Large intestine (tissue), 3 donors: ENCODE measurements at regions not wholly inside any gene's neighbourhood (a gene's known extent, or its start where the extent isn't known, plus 50 kb on each side); places are given as distances from the start of the nearest gene placed in this dataset.

Source experiments
- DNase-seq, 2 donors: peaks; one replicate each; pipeline versions ENCODE4 v3.0.0 to v3.0.0-alpha.2; 2013
- H3K27ac ChIP-seq: one replicate; pipeline ENCODE4 v1.5.1; 2013; ENCODE audit warnings: low read length
- H3K27me3 ChIP-seq: 2 replicates; pipeline ENCODE4 v1.6.1; 2013; ENCODE audit warnings: low read length; ENCODE audit not compliant: control insufficient read depth, insufficient read depth
- H3K36me3 ChIP-seq: 2 replicates; pipeline ENCODE4 v1.6.1; 2013; ENCODE audit warnings: low read length; ENCODE audit not compliant: control insufficient read depth, insufficient read depth
- H3K4me1 ChIP-seq: one replicate; pipeline ENCODE4 v1.6.1; 2013; ENCODE audit warnings: low read length; ENCODE audit not compliant: control insufficient read depth, insufficient read depth
- H3K4me3 ChIP-seq: one replicate; pipeline ENCODE4 v1.5.1; 2013; ENCODE audit warnings: low read length
- H3K9me3 ChIP-seq: one replicate; pipeline ENCODE4 v1.6.1; 2013; ENCODE audit warnings: mild to moderate bottlenecking, low read depth, low read length, moderate library complexity; ENCODE audit not compliant: control insufficient read depth
- WGBS: methylation state at CpG from one replicate; pipeline ENCODE4 v1.1.5; 2013; ENCODE audit warnings: low lambda C conversion rate; ENCODE audit not compliant: insufficient coverage; 5-methylcytosine and 5-hydroxymethylcytosine counted together

DNA sequence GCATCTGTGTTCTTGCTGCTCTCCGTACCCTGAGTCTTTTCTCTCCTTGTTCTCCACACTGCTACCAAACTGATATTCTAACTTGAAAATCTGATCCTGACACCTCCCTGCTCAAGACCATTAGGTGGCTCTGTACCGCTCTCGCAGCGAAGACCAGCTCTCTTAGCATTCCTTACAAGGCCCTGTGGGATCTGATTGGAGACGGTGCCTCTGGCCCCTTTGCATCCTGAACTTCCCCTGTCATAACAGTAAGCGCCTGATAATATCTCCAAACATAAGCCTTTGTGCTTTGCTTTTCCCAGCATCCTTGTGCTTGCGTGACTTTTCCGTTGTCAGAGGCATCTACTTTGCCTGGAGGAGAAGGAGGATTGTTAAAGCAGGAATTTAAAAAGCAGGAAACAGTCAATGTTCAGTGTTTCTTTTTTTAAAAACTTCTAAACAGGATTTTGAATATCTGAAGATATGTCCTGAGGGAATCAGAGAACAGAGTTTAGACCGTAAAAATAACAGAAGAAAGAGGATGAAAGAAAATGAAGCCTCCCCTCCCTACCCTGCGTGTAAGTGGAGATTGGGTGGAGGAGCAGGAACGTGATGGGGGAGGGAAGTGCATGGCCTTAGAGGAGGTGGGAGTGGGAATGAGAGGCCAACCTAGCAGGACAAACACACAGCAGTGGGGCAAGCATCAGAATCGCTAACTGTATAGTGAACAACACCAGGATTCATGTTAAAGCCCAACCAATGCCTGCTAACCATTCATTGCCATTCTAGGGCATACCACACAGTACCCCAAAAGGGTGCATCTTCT lies 89.2 kb upstream of the STMND1 start:
- WGBS: 38% methylated on average over 4 of the region's 12 CpGs
- Histone ChIP-seq H3K36me3 (no peaks in the 10 kb centered on the region), H3K4me1 (no peaks in the 10 kb centered on the region), H3K9me3 (peaks cover 7% of the 10 kb centered on the region), H3K27ac (peak overlapping the region; percentile 51), H3K4me3 (no peak overlapping the region), H3K27me3 (peaks cover 5% of the 10 kb centered on the region)
- peak in 1 of 2 donors; percentile 35 for DNase-seq

DNA sequence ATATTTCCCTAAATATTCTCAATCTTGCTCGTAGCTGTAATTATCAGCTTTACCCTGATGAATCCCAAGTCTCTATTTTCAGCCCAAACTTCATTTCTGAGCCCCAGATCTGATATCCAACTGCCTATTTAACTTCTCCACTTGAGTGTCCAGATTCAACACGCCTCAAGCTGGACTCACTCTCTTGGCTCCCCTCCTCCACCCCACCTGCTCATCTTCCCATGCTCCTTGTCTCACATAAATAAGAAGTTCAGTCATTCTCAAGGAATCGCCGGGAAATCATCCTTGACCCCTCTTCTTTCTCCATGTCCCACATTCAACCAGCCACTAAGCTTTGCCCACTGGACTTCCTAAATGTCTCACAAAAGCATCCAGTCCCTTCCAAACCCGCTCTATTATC lies 89.9 kb upstream of the STMND1 start:
- Histone ChIP-seq H3K36me3 (no peaks in the 10 kb centered on the region), H3K9me3 (peaks cover 7% of the 10 kb centered on the region), H3K4me1 (no peaks in the 10 kb centered on the region), H3K27ac (no peak overlapping the region), H3K4me3 (no peak overlapping the region), H3K27me3 (peaks cover 5% of the 10 kb centered on the region)
- 96% methylated on average over 5 of the region's 5 CpGs for WGBS
- no peak for DNase-seq

DNA sequence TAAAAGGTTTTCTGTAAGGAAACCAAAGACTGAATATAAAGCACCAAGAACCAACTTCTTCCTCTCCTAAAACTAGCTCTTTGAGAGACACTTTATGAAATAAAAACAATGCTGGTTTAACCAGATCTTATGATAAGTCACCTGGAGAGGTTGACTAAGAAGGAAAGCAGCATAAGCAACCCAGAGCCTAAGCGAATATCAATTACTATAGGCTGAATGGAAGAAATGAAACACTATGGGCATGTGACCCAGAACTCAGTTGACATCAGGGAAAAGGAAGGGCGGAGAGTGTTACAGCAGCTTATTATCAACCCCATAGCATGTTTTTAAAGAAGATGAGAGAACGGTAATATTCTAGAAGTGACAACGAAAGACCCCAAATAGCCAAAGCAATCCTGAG lies 94.1 kb upstream of the STMND1 start:
- Histone ChIP-seq H3K9me3 (no peaks in the 10 kb centered on the region), H3K4me3 (no peak overlapping the region), H3K27ac (no peak overlapping the region), H3K27me3 (peaks cover under 1% of the 10 kb centered on the region), H3K4me1 (no peaks in the 10 kb centered on the region), H3K36me3 (no peaks in the 10 kb centered on the region)
- WGBS: 90% methylated on average over 2 of the region's 4 CpGs
- DNase-seq: no peak

DNA sequence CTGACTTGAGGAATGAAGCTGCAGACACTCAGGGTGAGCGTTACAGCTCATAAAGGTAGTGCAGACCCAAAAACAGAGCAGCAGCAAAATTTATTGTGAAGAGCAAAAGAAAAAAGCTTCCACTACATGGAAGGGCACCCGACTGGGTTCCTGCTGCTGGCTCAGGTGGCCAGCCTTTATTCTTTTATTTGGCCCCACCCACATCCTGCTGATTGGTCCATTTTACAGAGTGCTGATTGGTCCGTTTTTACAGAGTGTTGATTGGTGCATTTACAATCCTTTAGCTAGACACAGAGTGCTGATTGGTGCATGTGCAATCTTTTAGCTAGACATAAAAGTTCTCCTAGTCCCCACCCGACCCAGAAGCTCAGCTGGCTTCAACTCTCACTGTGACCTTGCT lies 95.3 kb upstream of the STMND1 start:
- no peak for DNase-seq
- 67% methylated on average over 1 of the region's 4 CpGs for WGBS
- H3K27me3 ChIP-seq: no peaks in the 10 kb centered on the region
- no peaks in the 10 kb centered on the region for H3K36me3 ChIP-seq
- H3K27ac ChIP-seq: no peak overlapping the region
- no peaks in the 10 kb centered on the region for H3K4me1 ChIP-seq
- H3K4me3 ChIP-seq: no peak overlapping the region
- no peaks in the 10 kb centered on the region for H3K9me3 ChIP-seq

DNA sequence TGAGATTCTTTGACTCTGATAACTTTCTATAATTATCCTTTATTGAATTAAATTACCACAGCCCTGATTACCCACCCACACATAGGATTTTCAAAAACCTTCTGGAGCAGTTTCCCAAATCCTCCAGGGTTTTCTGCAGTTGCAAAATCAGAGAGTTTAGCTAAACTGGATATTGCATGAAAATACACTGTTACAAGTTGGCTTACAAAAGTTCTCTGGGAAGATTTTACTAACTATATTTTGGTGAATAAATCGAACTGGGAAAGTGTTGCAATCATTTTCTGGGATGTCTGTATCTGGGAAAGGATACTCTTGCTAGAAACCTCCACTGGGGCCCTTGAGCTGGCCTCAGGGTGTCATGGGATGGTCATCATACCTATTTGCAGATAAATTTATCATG lies 97.6 kb upstream of the STMND1 start:
- Histone ChIP-seq H3K4me1 (no peaks in the 10 kb centered on the region), H3K9me3 (no peaks in the 10 kb centered on the region), H3K27me3 (no peaks in the 10 kb centered on the region), H3K4me3 (no peak overlapping the region), H3K36me3 (no peaks in the 10 kb centered on the region), H3K27ac (no peak overlapping the region)
- no peak for DNase-seq
- WGBS: no CpG with 5 or more reads among the region's 1 CpG

DNA sequence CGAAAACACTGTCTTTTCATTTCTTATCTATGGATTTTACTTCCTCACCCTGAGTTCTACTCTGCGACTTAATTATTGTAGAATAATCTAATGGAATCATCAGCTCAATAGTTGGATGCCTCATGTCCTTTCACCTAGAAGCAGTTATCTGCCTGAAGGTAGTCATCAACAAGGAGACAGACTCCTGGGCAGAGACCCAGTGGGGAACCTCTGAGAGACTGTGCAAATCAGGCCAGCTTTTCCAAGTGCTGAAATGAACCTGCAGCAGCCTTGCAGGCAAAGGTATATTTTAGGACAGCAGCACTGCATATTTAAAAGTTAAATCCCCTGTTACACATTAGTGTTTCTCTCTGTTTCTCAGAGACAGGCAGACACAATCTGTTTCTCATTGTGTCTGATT lies 99.7 kb upstream of the STMND1 start:
- Histone ChIP-seq H3K4me1 (no peaks in the 10 kb centered on the region), H3K27me3 (peaks cover 2% of the 10 kb centered on the region), H3K9me3 (no peaks in the 10 kb centered on the region), H3K36me3 (no peaks in the 10 kb centered on the region), H3K4me3 (no peak overlapping the region), H3K27ac (no peak overlapping the region)
- no CpG with 5 or more reads among the region's 2 CpGs for WGBS
- DNase-seq: no peak

DNA sequence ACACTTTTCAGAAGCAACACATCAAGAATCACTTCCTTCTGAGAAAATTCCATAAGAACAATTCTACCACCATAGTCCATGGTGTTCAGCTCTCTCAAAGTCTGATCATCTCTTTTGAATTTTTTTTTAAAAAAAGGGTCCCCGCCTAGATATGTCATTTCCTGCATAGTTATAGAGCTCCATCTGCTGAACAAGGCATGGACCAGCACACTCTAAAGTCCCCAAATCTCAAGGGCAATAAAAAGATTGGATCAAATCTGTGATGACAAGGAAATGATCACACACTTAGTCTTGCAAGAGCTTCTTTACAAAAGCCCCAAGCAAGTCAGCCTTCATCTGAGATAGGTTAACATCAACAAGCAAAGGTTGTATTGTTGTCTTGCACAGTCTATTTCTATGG lies 100.7 kb upstream of the STMND1 start:
- peaks cover 4% of the 10 kb centered on the region for H3K27me3 ChIP-seq
- no peaks in the 10 kb centered on the region for H3K36me3 ChIP-seq
- DNase-seq: no peak
- no peak overlapping the region for H3K27ac ChIP-seq
- H3K4me1 ChIP-seq: no peaks in the 10 kb centered on the region
- H3K4me3 ChIP-seq: no peak overlapping the region
- H3K9me3 ChIP-seq: no peaks in the 10 kb centered on the region
- no CpG with 5 or more reads among the region's 1 CpG for WGBS

DNA sequence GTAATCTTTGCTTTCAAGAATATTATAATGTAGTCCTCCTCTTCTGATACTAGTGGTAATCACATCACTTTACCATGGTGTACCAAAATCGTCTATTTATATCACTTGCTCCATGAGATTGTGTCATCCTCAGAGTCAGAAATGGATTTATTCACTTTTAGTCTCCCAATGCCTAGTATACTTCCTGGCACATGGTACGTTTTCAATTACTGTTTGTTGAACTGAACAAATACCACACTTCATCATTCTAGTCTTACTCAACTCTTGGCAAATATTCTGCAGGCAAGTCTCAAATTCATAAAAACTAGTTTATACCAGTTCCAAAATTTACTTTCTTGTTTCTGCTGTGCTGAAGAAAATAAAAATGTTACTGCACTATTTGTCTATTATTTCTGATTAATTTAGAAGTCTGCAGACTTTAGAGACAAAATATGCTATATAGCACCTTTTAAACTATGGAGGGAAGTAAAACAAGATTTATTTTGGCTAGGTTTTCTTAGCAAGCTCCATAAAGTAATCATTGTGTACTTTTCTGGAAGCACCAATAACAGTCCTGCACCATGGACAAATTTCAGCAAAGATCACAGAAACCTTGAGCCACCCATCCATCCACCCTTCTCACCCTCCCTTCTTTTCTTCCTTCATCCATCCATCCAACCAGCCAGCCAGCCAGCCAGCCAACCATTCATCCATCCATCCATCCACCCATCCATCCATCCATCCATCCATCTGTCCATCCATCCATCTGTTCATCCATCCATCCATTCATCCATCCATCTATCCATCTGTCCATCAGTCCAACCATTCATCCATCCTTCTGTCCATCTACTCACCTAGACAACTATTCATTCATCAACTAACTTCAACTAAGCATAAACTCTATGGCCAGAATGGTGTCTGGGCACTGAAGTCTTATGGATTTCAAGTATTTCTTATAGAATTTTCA lies 102.1 kb upstream of the STMND1 start:
- Histone ChIP-seq H3K36me3 (no peaks in the 10 kb centered on the region), H3K9me3 (no peaks in the 10 kb centered on the region), H3K27me3 (peaks cover 4% of the 10 kb centered on the region), H3K27ac (no peak overlapping the region), H3K4me1 (no peaks in the 10 kb centered on the region), H3K4me3 (no peak overlapping the region)
- 14% methylated on average over 1 of the region's 2 CpGs for WGBS
- DNase-seq: no peak

DNA sequence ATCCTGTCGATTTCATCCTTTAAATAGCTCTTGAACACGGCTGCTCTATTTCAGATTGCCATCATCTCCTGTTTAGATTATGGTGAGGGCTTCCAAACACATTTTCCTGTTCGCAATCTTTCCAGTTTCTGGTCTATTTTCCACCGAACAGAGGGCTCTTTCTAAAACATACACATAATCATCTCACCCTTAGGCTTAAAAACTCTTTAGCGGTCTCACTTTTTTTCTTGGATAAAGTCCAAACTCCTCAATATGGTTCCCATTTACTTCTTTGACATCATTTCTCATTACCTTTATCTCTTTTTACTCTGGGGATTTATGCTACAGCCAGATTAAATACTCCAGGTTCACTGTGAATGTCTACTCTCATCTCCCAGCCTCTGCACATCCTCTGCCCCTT lies 103.4 kb upstream of the STMND1 start:
- Histone ChIP-seq H3K9me3 (no peaks in the 10 kb centered on the region), H3K27ac (no peak overlapping the region), H3K4me1 (no peaks in the 10 kb centered on the region), H3K4me3 (no peak overlapping the region), H3K27me3 (peaks cover 4% of the 10 kb centered on the region), H3K36me3 (no peaks in the 10 kb centered on the region)
- WGBS: 90% methylated on average over 3 of the region's 5 CpGs
- no peak for DNase-seq

DNA sequence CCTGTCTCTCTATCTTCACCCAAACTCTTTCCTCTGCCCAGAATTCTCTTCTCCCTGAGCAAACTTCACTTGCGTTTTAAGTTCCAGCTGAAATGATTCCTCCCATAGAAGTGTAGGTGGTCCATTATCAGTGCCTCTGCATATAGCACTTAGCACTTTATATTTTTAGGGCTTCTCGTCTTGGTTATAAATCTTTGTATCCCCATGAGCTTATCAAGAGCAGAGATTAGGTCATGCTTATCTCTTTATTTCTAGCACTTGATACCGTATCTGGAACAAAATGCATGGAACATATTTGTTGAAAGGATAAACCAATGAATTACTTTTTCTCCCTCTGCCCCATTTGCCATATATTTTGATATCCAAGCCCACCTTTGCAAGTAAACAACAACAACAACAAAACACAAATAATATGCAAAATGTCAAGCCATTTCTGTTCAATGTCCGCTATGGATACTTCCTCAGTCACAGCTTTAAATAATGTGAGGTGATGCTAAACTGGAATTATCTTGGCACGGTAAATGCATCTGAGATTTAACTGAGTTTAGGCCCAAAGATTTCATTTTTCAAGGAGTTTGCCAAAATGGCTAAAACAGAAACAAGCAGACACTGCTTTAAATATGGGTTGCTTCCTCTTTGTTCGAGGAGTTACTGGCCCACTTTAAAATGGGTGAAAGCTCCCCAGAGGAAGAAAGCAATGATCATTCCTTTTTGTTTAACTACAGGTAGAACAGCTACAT lies 106.2 kb upstream of the STMND1 start:
- Histone ChIP-seq H3K36me3 (no peaks in the 10 kb centered on the region), H3K4me3 (no peak overlapping the region), H3K4me1 (no peaks in the 10 kb centered on the region), H3K27ac (no peak overlapping the region), H3K27me3 (peaks cover 4% of the 10 kb centered on the region), H3K9me3 (no peaks in the 10 kb centered on the region)
- no CpG with 5 or more reads among the region's 6 CpGs for WGBS
- DNase-seq: no peak
